NCI-H128 (cell line): ENCODE measurements at regions not wholly inside any gene's neighbourhood (a gene's known extent, or its start where the extent isn't known, plus 50 kb on each side); places are given as distances from the start of the nearest gene placed in this dataset.

Experiments
- DNase-seq: peaks from one replicate; lab custom pipeline; 2025; ENCODE audit not compliant: unreplicated experiment; lab: John Stamatoyannopoulos, UW

- no peak for DNase-seq
Observed at GRCh38 chr16:7021653-7022275, 310.9 kb upstream of the RBFOX1 start.

- no peak for DNase-seq
Observed at GRCh38 chr16:7017006-7017662, 315.5 kb upstream of the RBFOX1 start.

- no peak for DNase-seq
Observed at GRCh38 chr16:7014756-7015155, 317.9 kb upstream of the RBFOX1 start.

GRCh38 chr16:7013990-7014389 is 318.7 kb upstream of the RBFOX1 start:
- no peak for DNase-seq

- no peak for DNase-seq
Observed at GRCh38 chr16:7004266-7004665, 328.4 kb upstream of the RBFOX1 start.

- no peak for DNase-seq
Observed at GRCh38 chr16:6993544-6993943, 339.1 kb upstream of the RBFOX1 start.

- DNase-seq = no peak
Observed at GRCh38 chr16:6988846-6989245, 343.8 kb upstream of the RBFOX1 start.

GRCh38 chr16:6977916-6978315 is 354.7 kb upstream of the RBFOX1 start:
- DNase-seq = no peak

- no peak for DNase-seq
Observed at GRCh38 chr16:6977291-6977690, 355.4 kb upstream of the RBFOX1 start.

- no peak for DNase-seq
Observed at GRCh38 chr16:6976716-6977115, 355.9 kb upstream of the RBFOX1 start.

- DNase-seq = no peak
Observed at GRCh38 chr16:6970171-6970857, 362.3 kb upstream of the RBFOX1 start.

GRCh38 chr16:6969594-6969993 is 363.1 kb upstream of the RBFOX1 start:
- DNase-seq = no peak

- no peak for DNase-seq
Observed at GRCh38 chr16:6967796-6968320, 364.8 kb upstream of the RBFOX1 start.

- no peak for DNase-seq
Observed at GRCh38 chr16:6966925-6967324, 365.7 kb upstream of the RBFOX1 start.

GRCh38 chr16:6964679-6965078 is 368.0 kb upstream of the RBFOX1 start:
- DNase-seq = no peak

GRCh38 chr16:6961704-6962103 is 370.9 kb upstream of the RBFOX1 start:
- DNase-seq = no peak

GRCh38 chr16:6958184-6958583 is 374.5 kb upstream of the RBFOX1 start:
- no peak for DNase-seq

GRCh38 chr16:6957681-6958080 is 375.0 kb upstream of the RBFOX1 start:
- DNase-seq = no peak

- no peak for DNase-seq
Observed at GRCh38 chr16:6956511-6956910, 376.1 kb upstream of the RBFOX1 start.

- DNase-seq = no peak
Observed at GRCh38 chr16:6955303-6955702, 377.3 kb upstream of the RBFOX1 start.

- DNase-seq = no peak
Observed at GRCh38 chr16:6949240-6949639, 383.4 kb upstream of the RBFOX1 start.

- DNase-seq = no peak
Observed at GRCh38 chr16:6947291-6947690, 385.4 kb upstream of the RBFOX1 start.
